ENCODE measurements at regions not wholly inside any gene's neighbourhood (a gene's known extent, or its start where the extent isn't known, plus 50 kb on each side); places are given as distances from the start of the nearest gene placed in this dataset.

GRCh38 chr1:172952516-172952915, 98.2 kb downstream of the TNFSF18 start:
- no peak for DNase-seq (ENCODE audit: low read depth)

GRCh38 chr1:172954476-172955150, 96.1 kb downstream of the TNFSF18 start:
- DNase-seq (ENCODE audit: low read depth), result no peak

DNA sequence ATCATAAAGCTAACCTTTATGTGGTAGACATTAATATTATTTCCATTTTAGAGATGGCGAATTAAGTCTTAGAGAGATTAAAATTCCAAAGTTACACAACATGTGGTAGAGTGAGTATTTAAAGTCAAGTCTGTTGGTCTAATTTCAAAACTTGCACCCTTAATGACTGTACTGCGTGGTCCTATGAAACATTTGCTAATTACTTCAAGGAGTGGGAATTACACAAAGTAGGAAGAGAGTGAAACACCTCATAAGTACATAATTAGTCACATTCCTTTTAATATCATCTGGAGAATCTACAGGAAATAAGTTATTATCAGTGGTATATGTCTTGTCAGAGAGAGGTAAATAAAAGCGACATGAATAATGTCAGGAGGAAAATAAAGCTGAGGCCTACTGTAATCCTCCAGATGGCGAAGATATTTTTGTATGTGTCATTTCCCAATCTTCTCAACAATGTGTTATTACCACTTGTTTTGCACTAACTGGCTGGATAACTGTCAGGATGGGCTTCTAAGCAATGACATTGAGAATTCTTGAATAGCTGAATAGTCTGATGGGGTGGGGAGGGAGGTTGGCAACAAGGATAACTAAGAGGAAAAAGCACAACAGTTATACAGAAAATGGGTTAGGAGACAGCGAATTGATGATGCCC, 95.5 kb downstream of the TNFSF18 start:
- DNase-seq (ENCODE audit: low read depth), result peak; percentile 97

DNA sequence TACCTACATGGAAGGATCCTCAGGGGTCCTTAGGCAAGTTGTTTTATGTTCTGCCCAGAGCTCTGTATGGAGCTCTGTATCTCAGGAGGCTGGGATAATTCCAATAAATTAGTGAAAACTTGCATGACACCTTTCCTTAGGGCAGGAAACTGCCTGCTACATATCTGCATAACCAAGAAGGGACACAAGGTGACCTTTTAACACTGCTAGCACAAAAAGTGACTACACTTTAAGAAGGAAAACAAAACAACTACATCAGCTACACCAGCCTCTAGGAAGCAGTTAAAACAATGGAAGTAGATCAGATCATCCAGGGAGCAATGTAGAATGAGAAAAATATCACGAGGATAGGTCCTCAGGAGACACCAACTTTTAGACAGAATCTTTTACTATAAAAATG, 93.9 kb downstream of the TNFSF18 start:
- no peak for DNase-seq (ENCODE audit: low read depth)

- no peak for DNase-seq (ENCODE audit: low read depth)
Measured at GRCh38 chr1:172957491-172957890, 93.2 kb downstream of the TNFSF18 start.

- no peak for DNase-seq (ENCODE audit: low read depth)
Measured at GRCh38 chr1:172959571-172959970, 91.2 kb downstream of the TNFSF18 start.

GRCh38 chr1:172960019-172960418, 90.7 kb downstream of the TNFSF18 start:
- no peak for DNase-seq (ENCODE audit: low read depth)

- DNase-seq (ENCODE audit: low read depth), result peak; percentile 42
Measured at GRCh38 chr1:172960454-172961208, 90.1 kb downstream of the TNFSF18 start.

DNA sequence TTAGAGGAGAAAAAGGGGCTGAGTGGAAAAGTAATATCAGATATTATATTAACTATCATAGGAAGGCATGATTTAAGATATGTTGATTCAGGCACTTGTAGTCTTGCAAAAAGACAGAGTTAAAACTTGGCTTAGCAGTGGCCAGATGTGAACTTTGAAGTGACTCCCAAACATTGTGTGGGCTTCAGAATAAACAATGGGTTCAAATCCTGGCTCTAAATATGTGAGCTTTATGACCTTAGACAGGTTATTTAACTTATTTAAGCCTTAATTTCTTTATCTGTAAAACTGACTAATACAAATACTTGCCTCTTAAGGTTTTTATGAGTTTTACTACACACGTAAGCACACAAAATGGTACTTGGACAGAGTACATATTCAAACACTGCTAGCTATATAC, 85.9 kb downstream of the TNFSF18 start:
- no peak for DNase-seq (ENCODE audit: low read depth)

GRCh38 chr1:172966844-172967540, 83.7 kb downstream of the TNFSF18 start:
- DNase-seq (ENCODE audit: low read depth), result no peak

DNA sequence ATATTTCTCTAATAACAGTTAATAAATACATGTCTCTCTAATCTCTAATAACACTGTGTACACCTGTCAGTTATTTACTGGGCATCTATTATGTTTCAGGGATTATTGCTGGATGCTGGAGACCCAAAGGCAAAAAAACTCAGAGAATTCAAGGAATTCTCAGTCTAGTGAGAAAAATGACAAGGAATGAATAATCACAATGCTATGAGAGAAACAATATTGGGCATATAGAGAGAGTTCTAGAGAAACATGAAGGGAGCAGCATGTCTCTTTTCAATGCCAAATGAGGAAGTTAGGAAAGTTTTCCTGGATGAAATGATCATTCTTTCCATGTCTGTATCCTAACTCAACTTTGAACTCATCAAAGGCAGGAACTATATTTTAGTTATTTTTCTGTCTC, 82.8 kb downstream of the TNFSF18 start:
- DNase-seq (ENCODE audit: low read depth), result no peak

- DNase-seq (ENCODE audit: low read depth), result peak; percentile 93
Measured at GRCh38 chr1:172969611-172970010, 81.1 kb downstream of the TNFSF18 start.

GRCh38 chr1:172970186-172970585, 80.6 kb downstream of the TNFSF18 start:
- no peak for DNase-seq (ENCODE audit: low read depth)

DNA sequence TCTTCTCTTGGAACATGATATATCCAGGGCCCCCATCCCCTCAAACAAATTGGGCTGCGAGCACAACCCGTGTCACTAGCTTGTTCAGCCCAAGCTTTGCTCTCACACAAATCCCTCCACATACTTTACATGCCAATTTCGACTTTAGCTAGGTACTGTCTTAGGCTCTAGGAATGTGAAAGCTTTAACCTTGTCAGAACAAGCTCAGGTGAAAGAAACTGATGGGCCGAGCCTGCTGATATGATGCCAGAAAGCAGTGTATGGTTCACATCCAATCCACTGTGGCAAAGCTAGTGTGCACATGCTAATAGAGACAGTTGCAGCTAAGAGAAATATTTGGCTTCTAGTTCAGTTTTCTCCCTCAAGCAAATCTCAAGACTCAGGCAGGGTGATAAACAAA, 79.5 kb downstream of the TNFSF18 start:
- DNase-seq (ENCODE audit: low read depth), result no peak

GRCh38 chr1:172972258-172972657, 78.5 kb downstream of the TNFSF18 start:
- no peak for DNase-seq (ENCODE audit: low read depth)

GRCh38 chr1:172973424-172973823, 77.3 kb downstream of the TNFSF18 start:
- no peak for DNase-seq (ENCODE audit: low read depth)

GRCh38 chr1:172976222-172977041, 74.3 kb downstream of the TNFSF18 start:
- DNase-seq (ENCODE audit: low read depth), result peak; percentile 48

GRCh38 chr1:172977296-172978017, 73.3 kb downstream of the TNFSF18 start:
- DNase-seq (ENCODE audit: low read depth), result no peak

DNA sequence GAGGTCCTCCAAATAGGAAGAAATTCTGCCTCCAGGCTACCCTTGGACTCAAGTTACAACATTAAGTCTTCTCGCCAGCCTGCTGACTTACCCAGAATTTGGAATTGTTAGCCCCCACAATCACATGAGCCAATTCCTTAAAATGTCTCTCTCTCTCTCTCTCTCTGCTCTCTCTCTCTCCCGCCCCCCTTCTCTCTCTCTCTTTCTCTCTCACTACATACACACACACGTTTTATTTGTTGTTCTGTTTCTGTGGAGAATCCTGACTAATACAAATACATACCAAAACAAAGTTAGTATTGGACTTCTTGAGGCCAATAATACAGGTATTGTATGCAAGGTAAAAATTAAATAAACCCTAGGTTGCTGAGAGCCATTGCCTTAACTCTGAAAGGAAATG, 72.1 kb downstream of the TNFSF18 start:
- DNase-seq (ENCODE audit: low read depth), result no peak

DNA sequence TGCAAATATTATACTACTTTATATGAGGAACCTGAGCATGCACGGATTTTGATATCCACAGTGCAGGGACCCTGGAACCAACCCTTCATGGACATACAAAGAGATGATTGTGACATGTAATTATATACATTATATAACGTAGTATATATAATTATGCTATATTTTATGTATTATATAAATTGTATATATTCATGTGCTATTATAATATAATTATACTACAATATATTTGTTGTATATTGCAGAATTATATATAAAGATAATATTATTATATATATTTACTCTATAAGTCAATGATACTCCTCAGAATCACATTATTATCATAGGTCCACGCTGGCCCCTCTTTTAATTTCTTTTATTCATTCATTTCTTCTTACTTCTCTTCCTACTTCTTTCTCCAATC, 70.9 kb downstream of the TNFSF18 start:
- no peak for DNase-seq (ENCODE audit: low read depth)

- DNase-seq (ENCODE audit: low read depth), result peak; percentile 86
Measured at GRCh38 chr1:172980456-172980855, 70.3 kb downstream of the TNFSF18 start.
